H1 (cell line): ENCODE measurements at regions not wholly inside any gene's neighbourhood (a gene's known extent, or its start where the extent isn't known, plus 50 kb on each side); places are given as distances from the start of the nearest gene placed in this dataset.

Source experiments
- TCF12 ChIP-seq: IDR thresholded peaks from 2 replicates; pipeline ENCODE4 v1.6.1; 2011; ENCODE audit warnings: low read depth, mild to moderate bottlenecking, low read length
- ZNF274 ChIP-seq: IDR thresholded peaks from 2 replicates; pipeline ENCODE4 v1.7.0; 2012; ENCODE audit warnings: low read length, borderline replicate concordance; ENCODE audit errors: extremely low read depth

DNA sequence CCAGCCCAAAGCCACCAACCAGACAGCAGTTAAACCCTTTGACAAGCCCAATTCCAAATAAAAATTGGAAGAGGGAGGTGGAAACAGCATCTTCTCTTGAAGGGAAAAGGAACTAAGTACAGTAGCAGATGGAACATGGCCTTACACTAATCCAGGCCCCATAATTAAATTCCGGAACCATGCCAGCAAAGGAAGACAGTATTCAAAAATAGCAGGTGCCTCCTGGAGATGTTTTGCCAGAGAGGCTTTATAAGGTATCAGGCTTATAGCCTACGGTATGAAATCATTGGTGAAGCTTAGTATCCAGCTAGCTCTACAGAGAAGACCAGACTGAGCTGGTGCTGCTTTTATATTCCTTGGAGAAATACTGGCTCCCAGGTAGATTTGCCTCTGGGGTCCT lies 344.1 kb upstream of the API5 start (continued):
- TF ChIP-seq TCF12 (no peak), ZNF274 (no peak)
- TF ChIP-seq, all 59 proteins: peak for 0
